Mammary epithelial cell (primary cell): ENCODE measurements at regions not wholly inside any gene's neighbourhood (a gene's known extent, or its start where the extent isn't known, plus 50 kb on each side); places are given as distances from the start of the nearest gene placed in this dataset.

ENCODE experiments used
- EZH2 ChIP-seq: IDR thresholded peaks from 2 replicates; pipeline ENCODE4 v1.6.1; 2012; ENCODE audit warnings: low read length, inconsistent platforms, borderline replicate concordance
- TF ChIP-seq, protein P1 (sequence below), 2 donors: IDR thresholded peaks in 1 of 2; conservative IDR thresholded peaks in 1 of 2; 2 replicates each; pipeline ENCODE4 v1.5.1; 2011 to 2012; ENCODE audit warnings: inconsistent platforms in 2 of 2, low read length in 2 of 2, mild to moderate bottlenecking in 2 of 2, control low read depth in 1 of 2, low read depth in 1 of 2; ENCODE audit not compliant: insufficient read depth in 1 of 2; ENCODE audit errors: extremely low read depth in 1 of 2

DNA sequence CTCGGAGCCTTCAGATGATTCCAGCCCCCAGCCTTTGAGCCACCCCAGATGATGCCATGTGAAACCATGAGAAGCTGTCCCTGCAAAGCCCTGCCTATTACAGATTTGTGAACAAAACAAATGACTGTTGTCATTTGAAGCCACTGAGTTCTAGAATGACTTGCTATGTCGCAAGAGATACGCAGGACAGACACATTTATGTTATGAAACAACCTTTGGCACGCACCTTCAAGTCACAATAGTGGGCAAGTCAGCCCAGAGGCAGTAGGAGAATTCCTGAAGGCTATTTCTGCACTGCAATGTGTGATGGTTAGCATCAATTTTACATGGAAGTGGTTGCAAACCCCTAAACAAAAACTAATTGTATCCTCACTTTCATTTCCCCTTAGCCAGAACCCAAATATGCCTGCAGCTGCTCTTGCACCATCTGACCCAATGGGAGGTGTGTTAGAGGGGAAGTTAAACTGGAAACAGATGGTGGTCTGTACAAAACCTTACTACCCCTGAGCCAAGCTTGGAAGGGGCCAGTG is 174.4 kb upstream of the ATP6AP2 start:
- TF ChIP-seq, protein P1, sequence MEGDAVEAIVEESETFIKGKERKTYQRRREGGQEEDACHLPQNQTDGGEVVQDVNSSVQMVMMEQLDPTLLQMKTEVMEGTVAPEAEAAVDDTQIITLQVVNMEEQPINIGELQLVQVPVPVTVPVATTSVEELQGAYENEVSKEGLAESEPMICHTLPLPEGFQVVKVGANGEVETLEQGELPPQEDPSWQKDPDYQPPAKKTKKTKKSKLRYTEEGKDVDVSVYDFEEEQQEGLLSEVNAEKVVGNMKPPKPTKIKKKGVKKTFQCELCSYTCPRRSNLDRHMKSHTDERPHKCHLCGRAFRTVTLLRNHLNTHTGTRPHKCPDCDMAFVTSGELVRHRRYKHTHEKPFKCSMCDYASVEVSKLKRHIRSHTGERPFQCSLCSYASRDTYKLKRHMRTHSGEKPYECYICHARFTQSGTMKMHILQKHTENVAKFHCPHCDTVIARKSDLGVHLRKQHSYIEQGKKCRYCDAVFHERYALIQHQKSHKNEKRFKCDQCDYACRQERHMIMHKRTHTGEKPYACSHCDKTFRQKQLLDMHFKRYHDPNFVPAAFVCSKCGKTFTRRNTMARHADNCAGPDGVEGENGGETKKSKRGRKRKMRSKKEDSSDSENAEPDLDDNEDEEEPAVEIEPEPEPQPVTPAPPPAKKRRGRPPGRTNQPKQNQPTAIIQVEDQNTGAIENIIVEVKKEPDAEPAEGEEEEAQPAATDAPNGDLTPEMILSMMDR (conservative IDR thresholded peaks at IDR 0.05 in 1 of 2, IDR thresholded peaks at IDR 0.05 in 1 of 2; ENCODE audit: extremely low read depth in 1 of 2, insufficient read depth in 1 of 2, low read depth in 1 of 2, low read length in 2 of 2) = no peak
- TF ChIP-seq EZH2 = no peak
